Stomach (tissue), 8 donors: ENCODE measurements at regions not wholly inside any gene's neighbourhood (a gene's known extent, or its start where the extent isn't known, plus 50 kb on each side); places are given as distances from the start of the nearest gene placed in this dataset.
"Not testable (repeated sequence)": the region's sequence is repeated elsewhere in the genome, so short reads cannot be mapped to it uniquely, and the experiment has no call there.

Source experiments
- DNase-seq, 2 donors: peaks; one replicate each; pipeline versions ENCODE4 v3.0.0 to v3.0.0-alpha.2; 2013 to 2019
- H3K27ac ChIP-seq, 5 donors: fragments of 200-600 bp in 4 of 5; sonication (generic) in 4 of 5; one replicate each; pipeline ENCODE4 v1.5.1; 2013 to 2019; ENCODE audit warnings: mild to moderate bottlenecking in 1 of 5, moderate library complexity in 1 of 5
- H3K27me3 ChIP-seq, 3 donors: fragments of 200-600 bp; sonication (generic); one replicate each; pipeline ENCODE4 v1.5.1; 2017 to 2019; ENCODE audit warnings: mixed run types in 1 of 3
- H3K36me3 ChIP-seq, 4 donors: fragments of 200-600 bp; sonication (generic); 1 replicate in 3 of 4; 2 replicates in 1 of 4; pipeline ENCODE4 v1.5.1; 2016 to 2019
- H3K4me1 ChIP-seq, 4 donors: fragments of 200-600 bp; sonication (generic); one replicate each; pipeline ENCODE4 v1.5.1; 2016 to 2019
- H3K4me3 ChIP-seq, 4 donors: fragments of 200-600 bp; sonication (generic) in 3 of 4; one replicate each; pipeline ENCODE4 v1.5.1; 2016 to 2019; ENCODE audit warnings: mild to moderate bottlenecking in 1 of 4
- H3K9me3 ChIP-seq, 4 donors: fragments of 200-600 bp; sonication (generic); one replicate each; pipeline ENCODE4 v1.5.1; 2016 to 2019
- CTCF ChIP-seq, 7 experiments: fragments of 450-650 bp in 4 of 7; fragments of 200-600 bp in 3 of 7; sonication (generic) in 3 of 7; IDR thresholded peaks; one replicate each; pipeline ENCODE4 v1.5.1; 2016 to 2019; ENCODE audit warnings: antibody characterized with exemption in 7 of 7, control low read depth in 2 of 7, mild to moderate bottlenecking in 1 of 7
- EP300 ChIP-seq: sonication (generic); formaldehyde crosslinking; IDR thresholded peaks from one replicate; pipeline ENCODE4 v1.6.1; 2017; ENCODE audit warnings: antibody characterized with exemption
- POLR2A ChIP-seq, 4 donors: fragments of 450-650 bp; IDR thresholded peaks; one replicate each; pipeline ENCODE4 v1.6.1; 2016; ENCODE audit warnings: antibody characterized with exemption in 4 of 4, control low read depth in 2 of 4, mild to moderate bottlenecking in 1 of 4, moderate library complexity in 1 of 4
- POLR2AphosphoS5 ChIP-seq, 3 donors: sonication (generic); formaldehyde crosslinking; IDR thresholded peaks; one replicate each; pipeline ENCODE4 v1.6.1; 2016; ENCODE audit warnings: antibody characterized with exemption in 3 of 3
- WGBS, 5 donors: extraction: QIAGEN DNeasy Blood & Tissue Kit in 3 of 5; methylation state at CpG; one replicate each; pipeline versions ENCODE4 v1.1.5 to v1.1.7; 2013 to 2018; 5-methylcytosine and 5-hydroxymethylcytosine counted together
- intact Hi-C: fragments of 100-400 bp; cut with DNase I; formaldehyde crosslinking; loops from one replicate; pipeline ENCODE4 v1.15.1; 2023; ENCODE audit warnings: low total_unique reads
- donor health status: healthy with polysubstance abuse.
- donor health status: Bipolar disorder and iron deficiency.
- donor health status: healthy.

DNA sequence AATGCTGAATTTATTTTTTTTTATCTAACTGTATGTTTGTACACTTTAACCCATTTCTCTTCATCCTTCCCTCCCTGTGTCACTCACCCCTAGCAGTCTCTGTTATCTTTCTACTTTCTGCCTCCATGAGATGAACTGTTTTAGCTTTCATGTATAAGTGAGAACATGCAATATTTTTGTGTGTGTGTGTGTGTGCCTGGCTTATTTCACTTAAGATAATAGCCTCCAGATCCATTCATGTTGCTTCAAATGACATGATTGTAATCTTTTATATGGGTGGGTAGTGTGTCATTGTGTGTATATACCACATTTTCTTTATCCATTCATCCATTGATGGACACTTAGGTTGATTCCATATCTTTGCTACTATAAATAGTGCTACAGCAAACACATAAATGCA lies 1023.9 kb downstream of the TLE1 start:
- Histone ChIP-seq H3K27ac (no peak overlapping the region), H3K36me3 (no peaks in the 10 kb centered on the region), H3K9me3 (peaks cover 0 to 20% (median 9%) of the 10 kb centered on the region in 4 donors), H3K27me3 (no peaks in the 10 kb centered on the region), H3K4me3 (no peak overlapping the region), H3K4me1 (no peaks in the 10 kb centered on the region)
- intact Hi-C loops, result no loop called here
- DNase-seq, result no peak
- TF ChIP-seq POLR2AphosphoS5 (IDR thresholded peaks at IDR 0.05) (no peak), POLR2A (IDR thresholded peaks at IDR 0.05) (no peak), EP300 (no peak), CTCF (IDR thresholded peaks at IDR 0.05) (no peak)

- TF ChIP-seq EP300, result no peak
- no peak for TF ChIP-seq POLR2A (IDR thresholded peaks at IDR 0.05)
- no peak for TF ChIP-seq CTCF (IDR thresholded peaks at IDR 0.05)
- no peak for TF ChIP-seq POLR2AphosphoS5 (IDR thresholded peaks at IDR 0.05)
- no peak overlapping the region for H3K27ac ChIP-seq
- H3K9me3 ChIP-seq, result peaks cover 0 to 14% (median under 1%) of the 10 kb centered on the region in 4 donors
- no peaks in the 10 kb centered on the region for H3K27me3 ChIP-seq
- no peak overlapping the region for H3K4me3 ChIP-seq
- no peak for DNase-seq
- H3K4me1 ChIP-seq, result no peaks in the 10 kb centered on the region
- WGBS, 5 donors, result 43 to 60% (median 53%) methylated on average over 4 of the region's 4 CpGs
- intact Hi-C loops, result no loop called here
- H3K36me3 ChIP-seq, result no peaks in the 10 kb centered on the region
Observed at GRCh38 chr9:80664327-80665210, 1024.8 kb downstream of the TLE1 start.

DNA sequence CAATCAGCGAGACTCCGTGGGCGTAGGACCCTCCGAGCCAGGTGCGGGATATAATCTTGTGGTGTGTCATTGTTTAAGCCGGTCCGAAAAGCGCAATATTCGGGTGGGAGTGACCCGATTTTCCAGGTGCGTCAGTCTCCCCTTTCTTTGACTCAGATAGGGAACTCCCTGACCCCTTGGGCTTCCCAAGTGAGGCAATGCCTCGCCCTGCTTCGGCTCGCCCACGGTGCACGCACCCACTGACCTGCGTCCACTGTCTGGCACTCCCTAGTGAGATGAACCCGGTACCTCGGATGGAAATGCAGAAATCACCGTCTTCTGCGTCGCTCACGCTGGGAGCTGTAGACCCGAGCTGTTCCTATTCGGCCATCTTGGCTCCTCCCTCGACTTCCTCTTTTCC lies 1029.6 kb downstream of the TLE1 start:
- intact Hi-C loops, DNase-seq, H3K36me3 ChIP-seq, H3K27me3 ChIP-seq, H3K4me1 ChIP-seq, H3K4me3 ChIP-seq, H3K27ac ChIP-seq: not testable (repeated sequence)
- 85 to 97% (median 94%) methylated on average over 26 of the region's 26 CpGs for WGBS, 5 donors
- peaks cover 0 to 18% (median 0%) of the 10 kb centered on the region in 4 donors for H3K9me3 ChIP-seq

- Histone ChIP-seq H3K36me3 (no peaks in the 10 kb centered on the region), H3K9me3 (peaks cover 0 to 3% (median 0%) of the 10 kb centered on the region in 4 donors), H3K27ac (no peak overlapping the region), H3K4me3 (no peak overlapping the region), H3K4me1 (no peaks in the 10 kb centered on the region), H3K27me3 (no peaks in the 10 kb centered on the region)
- 46 to 56% (median 52%) methylated on average over 5 of the region's 5 CpGs for WGBS, 5 donors
- TF ChIP-seq EP300 (no peak), POLR2AphosphoS5 (IDR thresholded peaks at IDR 0.05) (no peak), POLR2A (IDR thresholded peaks at IDR 0.05) (no peak), CTCF (IDR thresholded peaks at IDR 0.05) (no peak)
- intact Hi-C loops, result no loop called here
- peak in 1 of 2 donors; percentile 13 for DNase-seq
Observed at GRCh38 chr9:80651044-80651443, 1038.3 kb downstream of the TLE1 start.

DNA sequence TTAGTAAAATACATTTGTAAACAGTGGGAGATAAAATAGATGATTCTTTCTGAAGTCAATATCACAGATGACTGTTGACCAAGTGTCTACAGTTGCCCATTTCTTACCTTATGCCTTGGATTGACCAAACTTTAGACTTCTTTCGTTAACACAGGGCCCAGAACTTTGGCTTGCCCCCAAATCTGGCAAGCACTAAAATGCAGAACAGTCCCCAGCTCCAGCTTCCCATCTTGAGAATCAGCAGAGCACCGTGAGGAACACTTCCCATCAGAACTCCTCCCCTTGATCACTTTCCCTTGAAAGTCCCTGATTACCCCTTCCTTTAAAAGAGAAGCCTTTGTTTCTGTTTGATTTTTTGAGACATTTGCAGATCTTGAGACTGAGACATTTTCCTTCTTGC lies 1039.9 kb downstream of the TLE1 start:
- no peaks in the 10 kb centered on the region for H3K4me1 ChIP-seq
- no peak overlapping the region for H3K4me3 ChIP-seq
- H3K9me3 ChIP-seq, result no peaks in the 10 kb centered on the region
- no peak for TF ChIP-seq POLR2AphosphoS5 (IDR thresholded peaks at IDR 0.05)
- TF ChIP-seq EP300, result no peak
- TF ChIP-seq CTCF (IDR thresholded peaks at IDR 0.05), result no peak
- TF ChIP-seq POLR2A (IDR thresholded peaks at IDR 0.05), result no peak
- peak in 1 of 2 donors; percentile 23 for DNase-seq
- intact Hi-C loops, result no loop called here
- no peaks in the 10 kb centered on the region for H3K36me3 ChIP-seq
- H3K27ac ChIP-seq, result peak overlapping the region in 3 of 5 donors; percentile 31 to 42 (median 39)
- no peaks in the 10 kb centered on the region for H3K27me3 ChIP-seq
- WGBS, 5 donors, result 43 to 74% (median 66%) methylated on average over 2 of the region's 2 CpGs
